OCI-LY3 (cell line): ENCODE measurements at regions not wholly inside any gene's neighbourhood (a gene's known extent, or its start where the extent isn't known, plus 50 kb on each side); places are given as distances from the start of the nearest gene placed in this dataset.

Experiments
- EZH2phosphoT487 ChIP-seq: fragments of 200-600 bp; shearing (Covaris generic); IDR thresholded peaks from 2 replicates; pipeline ENCODE4 v1.6.1; 2018; ENCODE audit warnings: antibody characterized with exemption, mixed run types, low read depth
- TF ChIP-seq, protein P1 (sequence below): fragments of 200-600, 300-600 bp; sonication (generic); IDR thresholded peaks from 2 replicates; pipeline ENCODE4 v1.5.1; 2014; ENCODE audit warnings: antibody characterized with exemption, low read length, low read depth

DNA sequence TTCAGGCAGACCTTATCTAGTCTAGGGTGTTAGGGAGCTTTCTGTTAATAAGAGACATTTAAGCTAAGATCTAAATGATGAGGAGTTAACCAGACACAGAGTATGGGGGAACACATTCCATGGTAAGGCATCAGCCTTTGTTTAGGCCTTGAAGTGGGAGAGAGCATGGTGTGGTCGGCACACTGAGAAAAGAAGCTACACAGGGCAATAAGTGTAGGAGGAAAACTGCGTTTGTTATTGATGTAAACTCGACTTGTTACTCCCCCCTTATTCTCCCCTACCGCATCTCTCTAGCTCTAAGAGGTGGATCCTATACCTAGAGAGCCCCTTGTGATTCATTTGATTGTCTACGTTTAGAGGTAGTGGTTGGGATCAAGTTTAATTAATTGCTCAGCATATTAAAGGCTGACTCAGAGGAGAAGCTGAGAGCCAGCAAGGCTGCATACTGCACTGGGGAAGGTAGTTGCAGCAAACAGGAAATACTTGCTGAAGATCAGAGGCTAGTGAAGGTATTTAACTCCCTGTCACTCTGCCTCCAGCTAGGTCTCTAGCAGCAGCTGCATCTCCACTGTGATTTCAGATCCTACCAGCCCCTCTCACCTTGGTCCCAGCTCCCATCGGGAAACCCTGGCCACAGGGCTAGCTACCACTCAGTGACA lies 86.8 kb upstream of the TEAD1 start:
- TF ChIP-seq, protein P1, sequence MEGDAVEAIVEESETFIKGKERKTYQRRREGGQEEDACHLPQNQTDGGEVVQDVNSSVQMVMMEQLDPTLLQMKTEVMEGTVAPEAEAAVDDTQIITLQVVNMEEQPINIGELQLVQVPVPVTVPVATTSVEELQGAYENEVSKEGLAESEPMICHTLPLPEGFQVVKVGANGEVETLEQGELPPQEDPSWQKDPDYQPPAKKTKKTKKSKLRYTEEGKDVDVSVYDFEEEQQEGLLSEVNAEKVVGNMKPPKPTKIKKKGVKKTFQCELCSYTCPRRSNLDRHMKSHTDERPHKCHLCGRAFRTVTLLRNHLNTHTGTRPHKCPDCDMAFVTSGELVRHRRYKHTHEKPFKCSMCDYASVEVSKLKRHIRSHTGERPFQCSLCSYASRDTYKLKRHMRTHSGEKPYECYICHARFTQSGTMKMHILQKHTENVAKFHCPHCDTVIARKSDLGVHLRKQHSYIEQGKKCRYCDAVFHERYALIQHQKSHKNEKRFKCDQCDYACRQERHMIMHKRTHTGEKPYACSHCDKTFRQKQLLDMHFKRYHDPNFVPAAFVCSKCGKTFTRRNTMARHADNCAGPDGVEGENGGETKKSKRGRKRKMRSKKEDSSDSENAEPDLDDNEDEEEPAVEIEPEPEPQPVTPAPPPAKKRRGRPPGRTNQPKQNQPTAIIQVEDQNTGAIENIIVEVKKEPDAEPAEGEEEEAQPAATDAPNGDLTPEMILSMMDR, result no peak
- TF ChIP-seq EZH2phosphoT487, result no peak
